GM12875 (cell line): ENCODE measurements at regions not wholly inside any gene's neighbourhood (a gene's known extent, or its start where the extent isn't known, plus 50 kb on each side); places are given as distances from the start of the nearest gene placed in this dataset.

Experiments used
- H3K4me3 ChIP-seq: one replicate; pipeline ENCODE4 v1.5.1; 2011; ENCODE audit warnings: low read depth, low read length, control low read depth
- CTCF ChIP-seq: IDR thresholded peaks from 2 replicates; pipeline ENCODE4 v1.5.1; 2011; ENCODE audit warnings: low read depth, mild to moderate bottlenecking, control low read depth, inconsistent platforms, low read length, moderate library complexity, borderline replicate concordance; ENCODE audit not compliant: insufficient read depth

- no peak for TF ChIP-seq CTCF
- no peak overlapping the region for H3K4me3 ChIP-seq
These were observed 79.1 kb downstream of the ZNF365 start for GRCh38 chr10:62453274-62453673.

- no peak for TF ChIP-seq CTCF
- no peak overlapping the region for H3K4me3 ChIP-seq
These were observed 80.7 kb downstream of the ZNF365 start for GRCh38 chr10:62454687-62455397.

- H3K4me3 ChIP-seq, result no peak overlapping the region
- TF ChIP-seq CTCF, result no peak
These were observed 82.5 kb downstream of the ZNF365 start for GRCh38 chr10:62456611-62457101.

- H3K4me3 ChIP-seq, result no peak overlapping the region
- TF ChIP-seq CTCF, result no peak
These were observed 83.0 kb downstream of the ZNF365 start for GRCh38 chr10:62457196-62457595.

GRCh38 chr10:62457598-62457997 is 83.4 kb downstream of the ZNF365 start:
- H3K4me3 ChIP-seq, result no peak overlapping the region
- TF ChIP-seq CTCF, result no peak

GRCh38 chr10:62459072-62459471 is 84.9 kb downstream of the ZNF365 start:
- H3K4me3 ChIP-seq, result no peak overlapping the region

More at GRCh38 chr10:62459072-62459471, 84.9 kb downstream of the ZNF365 start:
- no peak for TF ChIP-seq CTCF
